ENCODE measurements at regions not wholly inside any gene's neighbourhood (a gene's known extent, or its start where the extent isn't known, plus 50 kb on each side); places are given as distances from the start of the nearest gene placed in this dataset.

GRCh38 chr7:57354195-57354594 is 95.8 kb upstream of the ZNF716 start:
- no peak for DNase-seq (ENCODE audit: low read depth in 1 of 2, low spot score in 1 of 2)
- H3K27ac ChIP-seq (replicated peaks): no peak overlapping the region
- H3K4me3 ChIP-seq (replicated peaks; ENCODE audit: insufficient read depth, low read length): no peak overlapping the region
- no peaks in the 10 kb centered on the region for H3K27me3 ChIP-seq (ENCODE audit: insufficient read depth, poor library complexity, severe bottlenecking)
- TF ChIP-seq SPI1 (IDR thresholded peaks at IDR 0.05; ENCODE audit: borderline replicate concordance, low read depth): no peak
- TF ChIP-seq, protein P1, sequence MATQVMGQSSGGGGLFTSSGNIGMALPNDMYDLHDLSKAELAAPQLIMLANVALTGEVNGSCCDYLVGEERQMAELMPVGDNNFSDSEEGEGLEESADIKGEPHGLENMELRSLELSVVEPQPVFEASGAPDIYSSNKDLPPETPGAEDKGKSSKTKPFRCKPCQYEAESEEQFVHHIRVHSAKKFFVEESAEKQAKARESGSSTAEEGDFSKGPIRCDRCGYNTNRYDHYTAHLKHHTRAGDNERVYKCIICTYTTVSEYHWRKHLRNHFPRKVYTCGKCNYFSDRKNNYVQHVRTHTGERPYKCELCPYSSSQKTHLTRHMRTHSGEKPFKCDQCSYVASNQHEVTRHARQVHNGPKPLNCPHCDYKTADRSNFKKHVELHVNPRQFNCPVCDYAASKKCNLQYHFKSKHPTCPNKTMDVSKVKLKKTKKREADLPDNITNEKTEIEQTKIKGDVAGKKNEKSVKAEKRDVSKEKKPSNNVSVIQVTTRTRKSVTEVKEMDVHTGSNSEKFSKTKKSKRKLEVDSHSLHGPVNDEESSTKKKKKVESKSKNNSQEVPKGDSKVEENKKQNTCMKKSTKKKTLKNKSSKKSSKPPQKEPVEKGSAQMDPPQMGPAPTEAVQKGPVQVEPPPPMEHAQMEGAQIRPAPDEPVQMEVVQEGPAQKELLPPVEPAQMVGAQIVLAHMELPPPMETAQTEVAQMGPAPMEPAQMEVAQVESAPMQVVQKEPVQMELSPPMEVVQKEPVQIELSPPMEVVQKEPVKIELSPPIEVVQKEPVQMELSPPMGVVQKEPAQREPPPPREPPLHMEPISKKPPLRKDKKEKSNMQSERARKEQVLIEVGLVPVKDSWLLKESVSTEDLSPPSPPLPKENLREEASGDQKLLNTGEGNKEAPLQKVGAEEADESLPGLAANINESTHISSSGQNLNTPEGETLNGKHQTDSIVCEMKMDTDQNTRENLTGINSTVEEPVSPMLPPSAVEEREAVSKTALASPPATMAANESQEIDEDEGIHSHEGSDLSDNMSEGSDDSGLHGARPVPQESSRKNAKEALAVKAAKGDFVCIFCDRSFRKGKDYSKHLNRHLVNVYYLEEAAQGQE (IDR thresholded peaks at IDR 0.05; ENCODE audit: insufficient replicate concordance, low read depth): no peak
- TF ChIP-seq POLR2AphosphoS5 (IDR thresholded peaks at IDR 0.05; ENCODE audit: low read depth): no peak
- no peak for TF ChIP-seq GABPA (IDR thresholded peaks at IDR 0.05; ENCODE audit: low read depth)
- no peak for TF ChIP-seq CTCF (IDR thresholded peaks at IDR 0.05; ENCODE audit: insufficient read depth, low read length)

- Histone ChIP-seq H3K27ac (replicated peaks) (no peak overlapping the region), H3K27me3 (ENCODE audit: insufficient read depth, poor library complexity, severe bottlenecking) (no peaks in the 10 kb centered on the region), H3K4me3 (replicated peaks; ENCODE audit: insufficient read depth, low read length) (no peak overlapping the region)
- TF ChIP-seq POLR2AphosphoS5 (IDR thresholded peaks at IDR 0.05; ENCODE audit: low read depth) (no peak), CTCF (IDR thresholded peaks at IDR 0.05; ENCODE audit: insufficient read depth, low read length) (no peak), GABPA (IDR thresholded peaks at IDR 0.05; ENCODE audit: low read depth) (no peak), SPI1 (IDR thresholded peaks at IDR 0.05; ENCODE audit: borderline replicate concordance, low read depth) (no peak)
- TF ChIP-seq, protein P1 (IDR thresholded peaks at IDR 0.05; ENCODE audit: insufficient replicate concordance, low read depth): no peak
- DNase-seq (ENCODE audit: low read depth in 1 of 2, low spot score in 1 of 2): no peak
These were observed 95.2 kb upstream of the ZNF716 start for GRCh38 chr7:57354679-57355338.

DNA sequence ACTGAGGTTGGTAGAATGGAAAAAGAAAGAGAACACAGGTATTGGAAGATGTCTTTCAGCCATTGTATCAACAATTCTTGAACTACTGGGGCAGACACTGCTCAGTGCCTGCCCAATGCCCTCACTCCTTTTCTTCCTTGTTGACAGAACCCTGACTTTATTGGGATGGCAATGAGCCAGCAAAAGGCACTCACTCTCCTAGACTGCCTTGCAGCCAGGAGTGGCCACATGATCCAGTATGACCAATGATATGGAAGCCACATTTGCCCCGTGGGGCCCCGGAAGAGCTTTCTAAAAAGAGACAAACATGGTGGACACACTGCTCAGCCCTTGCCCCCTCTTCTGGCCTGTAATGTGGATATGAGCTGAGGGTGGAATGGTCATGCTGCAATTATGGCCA is 88.6 kb upstream of the ZNF716 start:
- Histone ChIP-seq H3K27ac (replicated peaks) (no peak overlapping the region), H3K4me3 (replicated peaks; ENCODE audit: insufficient read depth, low read length) (no peak overlapping the region), H3K27me3 (ENCODE audit: insufficient read depth, poor library complexity, severe bottlenecking) (no peaks in the 10 kb centered on the region)
- TF ChIP-seq SPI1 (IDR thresholded peaks at IDR 0.05; ENCODE audit: borderline replicate concordance, low read depth) (no peak), GABPA (IDR thresholded peaks at IDR 0.05; ENCODE audit: low read depth) (no peak), CTCF (IDR thresholded peaks at IDR 0.05; ENCODE audit: insufficient read depth, low read length) (no peak), POLR2AphosphoS5 (IDR thresholded peaks at IDR 0.05; ENCODE audit: low read depth) (no peak)
- TF ChIP-seq, protein P1 (IDR thresholded peaks at IDR 0.05; ENCODE audit: insufficient replicate concordance, low read depth): no peak
- DNase-seq (ENCODE audit: low read depth in 1 of 2, low spot score in 1 of 2): no peak
